22Rv1 (cell line): ENCODE measurements at regions not wholly inside any gene's neighbourhood (a gene's known extent, or its start where the extent isn't known, plus 50 kb on each side); places are given as distances from the start of the nearest gene placed in this dataset.

Experiments used
- CTCF ChIP-seq: fragments of 450-650 bp; IDR thresholded peaks from 2 replicates; pipeline ENCODE4 v1.5.1; 2017; ENCODE audit warnings: mild to moderate bottlenecking
- ZFX ChIP-seq: fragments of 450-650 bp; IDR thresholded peaks from 2 replicates; pipeline ENCODE4 v1.6.1; 2017; ENCODE audit warnings: antibody characterized with exemption, borderline replicate concordance

DNA sequence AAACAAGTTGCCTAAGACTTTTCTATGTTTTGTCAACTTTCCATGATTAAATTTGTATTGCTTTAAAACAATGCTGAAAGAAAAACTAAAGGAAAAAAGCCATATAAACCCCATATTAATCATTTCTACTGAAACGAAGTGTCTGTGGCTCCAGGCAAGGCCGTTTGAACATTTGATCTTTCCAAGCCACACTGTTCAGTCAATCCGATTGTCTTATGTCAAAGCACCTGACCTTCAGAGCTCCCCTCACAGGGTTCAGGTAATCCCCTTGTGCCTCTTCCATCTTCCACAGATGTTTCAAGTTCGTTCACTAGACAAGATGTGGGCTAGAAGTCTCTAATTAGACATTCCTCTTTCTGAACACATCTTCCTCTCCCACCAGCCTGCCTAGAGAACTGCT lies 177.1 kb upstream of the NUDT10 start:
- no peak for TF ChIP-seq CTCF
- no peak for TF ChIP-seq ZFX
